ENCODE measurements at regions not wholly inside any gene's neighbourhood (a gene's known extent, or its start where the extent isn't known, plus 50 kb on each side); places are given as distances from the start of the nearest gene placed in this dataset.
A peak's percentile ranks its signal among the peaks of the same experiment; 100 is the strongest.

DNA sequence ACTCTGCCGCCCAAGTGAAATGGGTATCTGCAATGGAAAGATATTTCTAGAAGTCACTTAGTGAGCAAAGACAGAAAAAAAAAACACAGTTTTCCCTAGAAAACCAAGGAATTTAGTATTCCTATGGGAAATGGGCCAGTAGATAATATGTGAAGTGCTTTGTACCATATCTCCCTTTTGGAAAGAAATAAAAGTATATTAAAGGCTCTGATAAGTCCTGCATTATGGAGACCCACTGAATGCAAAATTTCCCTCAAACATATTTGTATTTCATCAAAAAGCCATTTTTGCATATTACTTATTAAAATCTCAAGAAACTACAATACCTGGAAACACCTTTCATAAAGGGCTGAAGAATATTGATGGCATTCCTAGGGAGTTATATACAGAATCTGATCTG, 51.6 kb upstream of the DYNLRB2 start:
- no peak for DNase-seq

DNA sequence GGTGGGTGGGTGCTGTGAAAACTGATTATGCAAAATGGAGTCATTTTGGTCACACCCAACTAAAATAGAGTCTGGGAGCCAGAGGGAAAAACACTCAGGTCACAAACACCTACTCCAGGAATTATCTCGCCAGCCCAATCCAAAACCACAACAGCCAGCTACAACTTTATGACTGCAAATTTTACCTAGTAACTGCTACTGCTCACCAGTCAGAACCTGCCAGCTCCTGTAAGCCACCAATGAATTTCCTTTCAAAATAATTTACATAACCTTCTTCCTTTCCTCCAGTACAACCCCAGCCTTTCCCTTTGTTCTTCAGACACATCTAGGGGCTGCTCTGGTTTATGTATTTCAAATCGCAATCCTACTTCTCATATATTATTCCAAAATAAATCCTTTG, 52.6 kb upstream of the DYNLRB2 start:
- DNase-seq = no peak

DNA sequence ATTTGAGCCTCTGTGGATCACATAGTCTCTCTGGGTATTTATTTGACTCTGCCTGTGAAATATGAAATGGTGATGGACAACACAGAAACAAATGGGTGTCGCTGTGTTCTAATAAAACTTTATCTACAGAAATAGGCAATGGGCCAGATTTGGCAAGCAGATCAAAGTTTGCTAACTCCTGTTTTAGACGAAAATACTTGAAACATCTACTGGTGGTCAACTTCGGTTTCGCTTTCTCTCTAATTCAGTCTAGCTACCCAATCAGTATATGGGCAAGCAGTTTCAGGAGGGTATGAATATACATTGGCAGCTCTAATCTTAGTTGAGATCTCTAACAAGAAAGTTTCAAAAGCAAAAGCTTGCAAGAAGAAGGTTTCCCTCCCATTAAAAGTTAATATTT, 60.1 kb upstream of the DYNLRB2 start:
- DNase-seq = no peak

DNA sequence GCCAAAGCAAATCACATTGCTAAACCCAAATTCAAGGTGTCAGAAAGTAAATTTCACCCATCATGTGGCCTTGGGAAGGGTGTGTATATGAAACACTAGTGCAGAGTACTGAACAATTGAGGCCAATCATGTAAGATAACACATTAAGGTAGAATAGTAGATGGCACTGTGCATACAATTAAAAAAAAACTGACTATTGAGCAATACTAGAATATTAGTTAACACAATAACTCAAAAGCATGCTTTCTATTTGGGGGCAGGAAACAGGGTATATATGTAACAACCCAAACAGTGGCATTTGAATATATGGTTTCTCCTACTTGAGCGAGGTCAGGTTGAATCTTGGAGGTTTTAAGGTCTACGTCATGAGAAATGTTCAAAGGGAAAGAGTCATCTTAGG, 63.0 kb upstream of the DYNLRB2 start:
- DNase-seq = no peak

DNA sequence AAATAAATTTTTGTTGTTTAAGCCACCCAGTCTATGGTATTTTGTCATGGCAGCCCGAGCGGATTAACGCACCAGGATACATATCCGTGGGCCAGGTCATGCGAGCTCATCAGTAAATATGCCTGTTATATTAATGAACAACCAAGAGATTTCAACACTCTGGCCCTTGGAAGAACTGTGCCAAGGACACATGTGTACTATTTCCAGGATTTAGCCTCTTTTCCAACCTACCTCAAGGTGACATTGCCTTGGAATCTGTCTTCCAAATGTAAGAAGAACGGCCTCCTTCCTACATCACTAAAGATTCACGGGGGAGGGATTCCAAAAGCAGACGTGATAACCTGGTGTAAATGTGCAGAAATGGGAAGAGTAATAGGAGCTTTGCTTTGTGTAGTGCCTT, 72.8 kb upstream of the DYNLRB2 start:
- no peak for DNase-seq

DNA sequence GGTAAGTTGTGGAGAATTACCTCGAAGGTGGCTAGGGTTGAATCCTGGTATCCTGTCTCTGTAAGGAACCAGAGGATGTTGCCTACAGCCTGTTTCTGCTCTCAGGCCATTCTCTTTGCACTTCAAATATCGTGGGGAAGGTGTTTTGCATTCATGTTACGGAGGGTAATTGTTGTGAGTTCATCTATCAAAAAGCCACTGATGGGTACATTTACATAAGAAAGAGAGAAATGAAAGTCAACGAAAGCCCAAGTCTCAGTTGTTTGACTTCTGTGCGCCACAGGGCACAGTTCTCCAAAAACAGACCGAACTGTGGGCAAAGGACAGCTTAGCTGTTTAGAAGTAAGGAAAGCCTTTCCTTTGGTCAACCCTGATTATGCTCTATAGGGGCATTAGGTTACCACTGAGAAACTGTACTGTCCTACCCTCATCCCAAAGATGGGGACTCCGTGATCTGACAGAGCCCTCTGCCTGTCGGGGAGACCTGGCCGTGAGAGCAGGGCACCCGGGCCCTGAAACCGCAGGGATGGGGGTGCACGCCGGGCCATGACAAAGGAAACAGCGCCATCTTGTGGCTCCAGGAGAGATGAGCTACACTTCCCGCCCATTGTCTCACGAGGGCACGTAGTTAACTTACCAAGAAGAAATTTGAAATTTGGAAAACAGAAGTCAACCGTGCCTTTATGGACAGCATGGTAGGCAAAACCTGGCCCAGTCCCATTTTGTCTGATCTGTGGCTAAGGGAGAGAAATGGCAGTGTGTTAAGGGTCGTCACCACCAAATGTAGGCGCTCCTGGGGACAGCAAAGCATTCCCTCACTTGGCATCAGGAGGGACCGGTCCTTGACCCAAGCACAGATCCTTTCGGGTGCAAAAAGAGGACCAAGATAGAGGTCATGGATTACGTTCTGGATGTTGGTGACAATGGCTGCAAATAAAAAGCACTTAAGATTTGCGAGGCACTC, 74.5 kb upstream of the DYNLRB2 start:
- peak; percentile 20 for DNase-seq

DNA sequence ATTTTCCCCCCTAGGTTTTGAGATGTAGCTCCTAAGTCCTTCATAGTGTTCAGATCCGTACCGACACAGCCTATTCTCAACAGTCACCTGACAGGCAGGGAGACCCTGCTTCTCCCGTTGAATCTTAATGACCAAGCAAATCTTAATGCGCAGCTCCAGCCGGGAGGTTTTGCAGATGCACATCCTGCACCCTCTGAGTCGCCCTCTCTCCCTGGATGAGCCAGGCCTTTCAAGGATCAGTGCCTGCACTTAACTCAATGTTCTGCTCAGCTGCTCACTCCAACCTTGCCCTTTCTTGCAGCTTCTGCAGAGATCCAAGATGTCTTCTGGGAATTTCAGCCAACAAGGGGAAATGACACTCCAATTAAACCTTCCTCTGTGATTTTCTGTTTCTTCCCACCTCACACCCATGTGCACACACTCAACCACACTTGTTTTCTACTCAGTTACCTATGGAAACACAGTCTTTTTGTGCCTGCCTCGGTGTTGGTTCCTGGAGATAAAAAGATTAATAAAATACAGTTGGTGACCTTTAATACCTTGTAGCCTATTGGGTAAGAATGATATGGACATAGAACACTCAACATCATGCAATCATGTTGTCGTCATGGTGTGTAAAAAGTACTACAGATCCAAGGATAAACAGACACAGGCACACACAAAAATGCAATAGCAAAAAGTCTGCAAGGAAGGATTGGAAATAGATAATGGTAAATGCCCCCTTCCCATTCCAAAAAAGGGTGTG, 76.9 kb upstream of the DYNLRB2 start:
- DNase-seq = no peak

DNA sequence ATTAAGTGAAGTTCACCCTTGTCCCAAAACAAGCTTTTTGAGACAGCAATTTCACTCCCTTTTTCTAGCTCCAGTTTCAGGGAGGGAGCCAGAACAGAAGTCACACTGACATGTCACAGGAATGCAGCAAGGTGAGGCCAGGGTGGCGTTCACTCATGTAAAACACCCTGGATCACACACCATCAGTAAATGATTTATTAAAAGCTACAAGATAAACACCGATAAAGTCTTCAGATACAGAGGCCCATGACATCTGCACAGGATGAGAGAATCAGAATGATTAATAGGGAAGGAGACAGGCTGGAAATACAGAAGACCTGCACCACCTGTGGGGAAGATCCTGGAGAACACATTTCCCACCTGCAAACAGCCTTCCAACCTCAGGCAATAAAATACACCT, 77.5 kb upstream of the DYNLRB2 start:
- no peak for DNase-seq

DNA sequence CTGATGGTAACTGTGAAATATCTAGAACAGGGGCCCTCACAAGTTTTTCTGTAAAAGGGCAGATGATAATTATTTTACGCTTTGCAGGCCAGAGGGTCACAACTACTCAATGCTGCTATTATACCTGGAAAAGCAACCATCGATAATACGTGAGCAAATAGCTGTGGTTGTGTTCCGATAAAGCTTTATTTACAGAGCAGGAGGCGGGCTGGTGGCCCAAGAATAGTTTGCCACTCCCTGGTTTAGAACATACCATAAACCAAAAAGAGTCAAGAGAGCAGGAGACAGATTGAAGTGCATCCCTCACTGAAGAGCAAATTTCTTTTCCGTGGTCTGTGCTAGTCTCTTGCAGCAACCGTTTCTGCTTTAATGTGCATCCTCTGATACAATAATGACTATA, 77.9 kb upstream of the DYNLRB2 start:
- DNase-seq = no peak

DNA sequence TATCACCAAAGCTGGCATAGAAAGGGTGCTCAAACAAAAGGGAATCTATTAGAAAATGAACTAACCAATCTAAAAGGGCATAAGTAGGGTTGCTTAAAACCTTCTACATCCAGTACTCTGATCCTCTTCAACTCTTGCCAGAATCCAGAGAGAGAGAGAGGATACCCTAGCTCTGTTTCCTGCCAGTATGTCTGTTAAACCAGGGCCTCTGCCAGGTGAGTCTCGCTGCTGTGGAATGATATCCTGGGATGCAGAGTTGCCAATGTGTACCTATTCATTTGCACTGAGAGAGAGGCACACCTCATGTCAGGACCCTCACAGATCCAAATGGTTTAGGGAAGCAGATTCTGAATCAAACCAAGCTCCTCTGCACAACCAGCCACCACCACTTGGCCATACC, 79.8 kb upstream of the DYNLRB2 start:
- DNase-seq = no peak

DNA sequence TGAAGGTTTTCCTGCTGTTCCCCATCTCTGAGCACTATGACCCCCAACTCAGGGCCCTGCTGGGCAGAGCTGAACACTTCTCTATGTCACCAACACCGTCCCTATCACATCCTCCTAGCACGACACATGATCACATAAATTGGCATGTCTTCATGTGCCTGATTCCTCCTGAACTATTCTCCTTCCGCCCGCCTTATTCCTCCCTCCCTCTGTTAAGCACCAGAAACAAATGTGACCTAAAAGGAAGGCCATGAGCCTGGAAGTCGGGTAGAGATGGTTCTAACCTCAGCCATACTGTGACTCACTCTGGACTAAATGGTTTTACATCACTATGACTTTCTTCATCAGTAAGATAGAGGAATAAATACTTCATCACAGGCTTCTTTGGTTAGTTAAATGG, 80.8 kb upstream of the DYNLRB2 start:
- no peak for DNase-seq

DNA sequence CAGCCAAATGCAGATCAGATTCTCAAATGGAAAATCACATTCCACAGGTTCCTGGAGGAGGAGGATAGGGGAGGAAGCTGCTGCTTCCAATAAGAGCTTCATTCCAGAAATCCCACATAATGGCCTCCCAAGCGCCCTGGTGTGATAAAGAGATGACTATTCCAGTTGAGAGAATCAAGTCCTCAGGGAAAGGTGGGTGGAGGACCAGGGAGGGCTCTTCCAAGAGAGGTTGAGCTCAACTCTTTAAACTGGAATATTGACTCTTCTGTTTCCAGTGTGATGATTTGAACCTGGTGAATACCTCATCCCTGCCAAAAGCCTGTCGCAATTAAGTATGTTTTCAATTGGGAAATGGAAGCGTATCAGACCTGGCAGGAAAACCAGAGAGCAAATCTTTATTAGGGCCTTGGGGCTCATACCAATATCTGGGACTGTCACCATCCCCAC, 81.4 kb upstream of the DYNLRB2 start:
- no peak for DNase-seq

DNA sequence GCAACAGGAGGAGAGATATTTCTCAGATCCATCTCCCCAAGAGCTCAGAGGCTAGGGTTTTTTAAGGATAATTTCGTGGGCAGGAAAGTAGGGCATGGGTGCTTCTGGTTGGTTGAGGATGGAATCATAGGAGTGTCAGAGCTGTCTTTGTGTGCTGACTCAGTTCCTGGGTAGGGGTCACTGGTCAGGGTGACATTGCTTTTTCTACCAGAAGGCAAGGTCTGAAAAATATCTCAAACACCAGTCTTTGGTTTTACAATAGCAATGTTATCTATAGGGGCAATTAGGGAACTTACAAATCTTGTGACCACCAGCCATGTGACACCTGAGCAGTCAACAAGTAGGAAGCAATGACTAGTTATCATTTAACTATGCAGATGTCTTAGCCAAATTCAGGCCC, 82.9 kb upstream of the DYNLRB2 start:
- DNase-seq = no peak

DNA sequence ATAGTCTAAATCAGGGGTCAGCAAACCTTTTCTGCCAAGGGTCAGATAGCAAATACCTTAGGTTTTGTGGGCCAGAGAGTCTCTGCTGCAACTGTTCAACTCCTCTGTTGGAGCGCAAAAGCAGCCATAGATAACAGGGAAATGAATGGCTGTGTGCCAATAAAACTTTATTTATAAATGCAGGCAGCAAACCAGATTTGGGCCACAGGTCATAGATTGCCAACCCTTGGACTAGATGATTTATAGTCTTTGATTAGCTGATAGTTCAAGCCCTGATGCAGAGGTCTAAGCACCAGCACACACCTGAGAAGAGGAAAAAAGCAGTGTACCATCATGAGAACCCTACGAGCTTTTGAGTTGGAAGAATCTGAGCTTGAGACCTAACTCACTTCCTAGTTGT, 86.0 kb upstream of the DYNLRB2 start:
- DNase-seq = no peak

DNA sequence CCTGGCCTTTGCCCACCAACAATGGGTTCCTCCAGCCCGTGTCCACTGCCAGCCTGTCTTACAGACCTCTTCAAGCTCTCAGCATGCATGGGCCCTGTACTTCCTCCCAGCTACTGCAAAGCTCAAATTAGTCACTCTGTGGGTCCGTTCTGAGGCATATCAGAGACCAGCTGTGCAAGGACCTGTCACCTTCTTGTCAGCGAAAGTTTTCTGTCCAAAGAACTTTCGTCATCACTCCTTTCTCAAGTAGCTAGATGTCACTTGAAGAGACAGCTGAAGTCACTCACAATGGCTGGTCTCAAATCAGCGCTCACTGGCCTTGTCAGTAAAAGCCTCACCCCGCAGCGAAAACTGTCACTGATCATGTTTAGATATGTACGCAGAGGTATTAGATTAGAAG, 91.4 kb upstream of the DYNLRB2 start:
- no peak for DNase-seq

DNA sequence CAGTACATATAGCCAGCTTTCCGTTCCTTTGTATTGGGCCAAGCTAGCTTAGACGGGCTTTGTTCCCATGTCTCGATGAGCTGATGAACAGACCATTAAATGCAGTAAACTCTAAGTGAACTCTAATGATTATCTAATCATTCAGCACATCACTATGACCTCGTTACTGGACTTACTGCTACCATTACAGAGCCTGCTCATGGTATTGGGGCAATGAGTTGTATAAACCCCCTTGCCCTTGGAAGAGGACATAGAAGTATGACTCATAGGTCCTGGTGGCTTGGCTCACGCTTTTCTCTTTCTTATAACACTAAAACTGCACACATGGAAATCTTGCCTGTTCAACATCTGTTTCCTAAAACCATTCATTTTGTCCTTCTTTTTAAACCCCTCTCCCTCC, 93.6 kb upstream of the DYNLRB2 start:
- DNase-seq = no peak

DNA sequence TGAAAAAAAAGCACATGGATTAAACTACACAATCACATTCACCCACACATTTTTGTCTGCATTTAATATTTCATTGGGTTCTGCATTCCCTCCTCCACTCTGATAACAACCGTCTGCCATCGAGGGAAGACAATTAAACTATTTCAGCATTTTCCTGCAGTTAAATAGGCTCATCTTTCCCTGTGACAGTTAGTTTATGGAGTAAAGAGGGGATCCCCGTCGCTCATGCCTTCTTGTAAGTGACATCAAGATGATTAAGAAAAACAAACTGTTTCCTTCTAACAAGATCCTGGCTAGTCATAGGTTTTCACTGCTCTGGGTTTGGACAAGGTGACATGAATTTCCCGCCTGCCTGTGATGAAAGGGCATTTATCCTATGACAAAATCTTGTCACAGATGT, 98.0 kb upstream of the DYNLRB2 start:
- no peak for DNase-seq

DNA sequence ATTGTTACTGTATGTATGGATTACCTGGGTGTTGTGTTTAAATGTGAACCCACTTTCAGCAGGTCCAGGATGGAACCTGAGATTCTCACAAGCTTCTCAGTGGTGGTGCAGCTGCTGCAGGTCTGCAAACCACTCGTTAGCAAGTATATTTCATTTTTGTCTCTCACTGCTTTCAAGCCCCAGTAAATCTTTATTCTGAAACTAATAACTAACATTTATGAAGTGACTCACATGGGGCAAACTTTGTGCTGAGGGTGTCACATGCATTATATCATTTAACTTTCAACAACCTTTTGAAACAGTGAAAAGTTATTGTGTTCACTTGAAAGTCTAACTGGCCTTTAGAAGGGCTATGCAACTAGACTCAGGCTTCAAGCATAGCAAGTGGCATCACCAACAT, 98.9 kb upstream of the DYNLRB2 start:
- DNase-seq = no peak

DNA sequence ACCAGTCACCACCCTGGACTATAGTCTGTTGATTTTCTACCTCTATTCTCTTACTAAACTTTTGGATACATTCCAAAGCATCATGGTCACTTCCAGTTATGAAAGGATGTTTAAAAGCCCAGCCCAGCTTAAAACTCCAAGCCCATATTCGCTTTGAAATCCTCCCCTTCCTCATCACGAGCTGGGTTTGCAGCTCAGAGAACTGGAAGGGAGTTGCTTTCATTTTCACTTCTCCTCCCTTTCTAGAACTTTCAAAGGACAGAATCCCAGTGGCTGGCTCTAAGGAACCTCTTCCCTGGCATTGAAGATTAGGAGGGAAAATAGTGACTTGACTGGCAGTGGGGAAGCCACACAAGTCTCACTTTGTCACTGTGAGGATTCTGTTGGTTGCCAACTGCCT, 100.1 kb upstream of the DYNLRB2 start:
- DNase-seq = no peak

DNA sequence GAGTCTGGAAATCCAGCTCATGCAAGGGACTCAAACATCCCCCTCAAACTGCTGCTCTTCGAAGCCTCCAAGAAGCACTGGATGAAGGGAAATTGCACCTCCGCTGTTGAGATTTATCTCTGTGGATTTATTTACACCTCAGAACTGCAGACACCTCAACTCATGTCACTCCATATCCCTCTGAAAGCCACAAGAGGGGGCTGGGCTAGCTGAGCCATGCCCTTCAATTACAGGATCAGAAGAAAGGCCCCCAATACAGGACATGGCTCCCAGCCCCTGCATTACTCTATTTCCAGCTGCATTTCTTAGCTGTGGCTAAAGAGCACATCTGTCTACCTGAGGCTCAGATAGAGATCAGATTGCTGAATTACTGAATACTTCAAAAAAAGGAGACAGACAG, 103.1 kb upstream of the DYNLRB2 start:
- DNase-seq = no peak

DNA sequence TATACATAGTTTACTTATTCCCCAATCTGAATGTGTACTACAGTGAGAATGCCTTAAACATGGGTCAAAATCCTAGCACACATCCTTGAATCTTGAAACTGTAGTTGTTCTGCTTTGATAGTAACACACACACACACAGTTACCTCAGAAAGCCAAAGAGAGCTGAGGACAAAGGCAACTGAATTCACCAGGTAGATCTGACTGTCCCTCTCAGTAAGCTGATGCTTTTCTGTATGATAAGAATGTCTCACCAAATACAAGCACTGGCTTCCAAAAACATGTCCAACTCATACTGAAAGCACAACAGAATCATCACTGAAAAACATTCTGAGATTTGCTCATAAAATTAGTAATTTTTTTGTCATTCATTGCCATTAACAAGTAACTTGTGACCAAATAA, 104.3 kb upstream of the DYNLRB2 start:
- no peak for DNase-seq

DNA sequence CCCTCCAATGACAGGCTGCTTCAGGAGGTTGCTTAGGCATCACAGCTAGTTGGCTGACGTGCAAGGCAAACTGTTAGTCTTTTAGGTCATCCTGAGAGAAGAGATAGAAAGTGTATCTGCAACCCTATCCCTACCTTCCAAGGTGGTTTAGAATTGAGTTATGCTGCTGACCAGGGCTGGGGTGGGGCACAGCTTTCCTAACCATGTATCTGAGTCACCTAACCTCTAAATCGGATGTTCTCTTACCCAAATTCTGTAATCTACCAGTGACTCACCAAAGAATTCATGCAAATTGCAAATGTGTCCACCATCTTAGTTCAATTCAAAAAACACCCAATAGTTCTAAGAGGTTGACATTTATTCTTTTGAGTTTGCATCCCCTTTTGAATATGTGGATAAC, 107.2 kb upstream of the DYNLRB2 start:
- DNase-seq = no peak

DNA sequence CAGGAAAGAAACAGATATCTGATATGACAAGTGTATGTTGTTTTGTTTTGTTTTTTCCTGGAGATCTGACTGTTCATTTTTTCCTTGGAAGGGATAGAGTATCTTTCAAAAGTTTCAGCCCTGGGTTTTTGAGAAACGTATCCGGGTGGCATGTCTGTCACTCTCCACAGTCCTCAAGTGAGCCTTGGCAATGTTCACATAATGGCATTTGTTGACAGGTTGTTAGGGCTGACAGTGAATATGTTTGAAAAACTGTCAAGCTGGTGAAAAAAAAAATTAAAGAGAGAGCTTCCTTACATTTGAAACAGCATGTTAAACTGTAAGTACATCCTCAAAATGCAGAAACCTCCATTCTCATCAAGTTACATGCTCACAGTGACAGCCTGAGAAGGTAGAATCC, 113.0 kb upstream of the DYNLRB2 start:
- DNase-seq = no peak
